ENCODE measurements at regions not wholly inside any gene's neighbourhood (a gene's known extent, or its start where the extent isn't known, plus 50 kb on each side); places are given as distances from the start of the nearest gene placed in this dataset.
A peak's percentile ranks its signal among the peaks of the same experiment; 100 is the strongest.

- no peak for TF ChIP-seq CBX8 (IDR thresholded peaks at IDR 0.05; ENCODE audit: borderline replicate concordance, extremely low read depth, low read depth, low read length, poor library complexity, severe bottlenecking)
- TF ChIP-seq KLF6 (CRISPR knock-in tag; IDR thresholded peaks at IDR 0.05; ENCODE audit: borderline replicate concordance), result peak; percentile 47; the same call in 1 of the 2 replicates
- TF ChIP-seq EGR1 (conservative IDR thresholded peaks at IDR 0.05), result no peak
- TF ChIP-seq MTA1 (IDR thresholded peaks at IDR 0.05; ENCODE audit: borderline replicate concordance), result no peak
- 0 out of 2 replicates have a peak, but pooled peaks have one; percentile 33 for TF ChIP-seq THRB (CRISPR knock-in tag; conservative IDR thresholded peaks at IDR 0.05)
- TF ChIP-seq ZZZ3 (IDR thresholded peaks at IDR 0.05), result no peak
- TF ChIP-seq CXXC5 (CRISPR knock-in tag; IDR thresholded peaks at IDR 0.05), result 0 out of 2 replicates have a peak, but pooled peaks have one; percentile 13
- no peak for TF ChIP-seq TSHZ1 (CRISPR knock-in tag; IDR thresholded peaks at IDR 0.05)
- TF ChIP-seq SMAD3 (CRISPR knock-in tag; conservative IDR thresholded peaks at IDR 0.05), result 0 out of 2 replicates have a peak, but pooled peaks have one; percentile 14
- TF ChIP-seq FOXJ2 (tag; IDR thresholded peaks at IDR 0.05), result no peak
- TF ChIP-seq TEAD1 (CRISPR knock-in tag; IDR thresholded peaks at IDR 0.05), result no peak
- no peak for TF ChIP-seq ZNF764 (CRISPR knock-in tag; IDR thresholded peaks at IDR 0.05; ENCODE audit: low read depth)
- no peak for TF ChIP-seq POLR2A (conservative IDR thresholded peaks at IDR 0.05)
- no peak for TF ChIP-seq ZKSCAN8 (CRISPR knock-in tag; IDR thresholded peaks at IDR 0.05)
- no peak for TF ChIP-seq ELK1 (CRISPR knock-in tag; IDR thresholded peaks at IDR 0.05)
- TF ChIP-seq TCF3 (CRISPR knock-in tag; IDR thresholded peaks at IDR 0.05), result no peak
- no peak for TF ChIP-seq IFI16 (CRISPR knock-in tag; IDR thresholded peaks at IDR 0.05)
- peak; percentile 35 for TF ChIP-seq PHB (CRISPR knock-in tag; IDR thresholded peaks at IDR 0.05)
- TF ChIP-seq NUFIP1 (IDR thresholded peaks at IDR 0.05; ENCODE audit: partially characterized antibody), result no peak
- 0 out of 2 replicates have a peak, but pooled peaks have one; percentile 11 for TF ChIP-seq KDM2B (CRISPR knock-in tag; IDR thresholded peaks at IDR 0.05)
- no peak for TF ChIP-seq ZC3H8 (IDR thresholded peaks at IDR 0.05)
- TF ChIP-seq PKNOX1 (IDR thresholded peaks at IDR 0.05), result no peak
- TF ChIP-seq TAL1 (IDR thresholded peaks at IDR 0.05), result no peak
Measured at GRCh38 chr1:234778221-234779159, 168.5 kb upstream of the IRF2BP2 start (continued).

Data from K562 (cell line).